ENCODE measurements at regions not wholly inside any gene's neighbourhood (a gene's known extent, or its start where the extent isn't known, plus 50 kb on each side); places are given as distances from the start of the nearest gene placed in this dataset.

DNA sequence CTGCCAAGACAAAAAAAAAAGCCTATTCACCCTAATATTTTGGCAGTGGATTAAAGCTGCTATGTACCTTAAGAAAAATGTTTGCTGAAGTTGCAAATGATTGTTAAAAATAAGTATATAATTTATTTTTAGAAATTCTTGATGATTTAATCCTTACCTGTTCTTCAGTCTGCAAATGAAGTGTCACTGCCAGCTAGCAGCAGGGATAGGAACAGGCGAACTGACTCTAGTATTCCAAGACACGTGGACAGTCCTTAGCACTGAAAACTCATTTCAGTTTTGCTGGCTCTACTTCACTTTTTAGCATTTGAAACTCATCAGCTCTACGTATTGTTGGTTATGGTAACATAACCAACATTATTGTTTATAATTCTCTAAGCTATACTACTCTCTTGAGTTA, 204.4 kb upstream of the ID4 start:
- H3K4me1 ChIP-seq (replicated peaks in 1 of 4; ENCODE audit: control insufficient read depth in 3 of 4, insufficient read depth in 4 of 4, low read length in 3 of 4) = no peaks in the 10 kb centered on the region
- POLR2A ChIA-PET (ENCODE audit: partially characterized antibody) = no interaction called here
- H3K27ac ChIP-seq (ENCODE audit: low read depth, low read length) = no peak overlapping the region
- H2BK15ac ChIP-seq (ENCODE audit: low read length) = no peak overlapping the region
- no peaks in the 10 kb centered on the region; the same call in 1 of the 2 replicates for H3K23me2 ChIP-seq (ENCODE audit: low read depth, low read length)
- H3K36me3 ChIP-seq (ENCODE audit: control insufficient read depth in 2 of 4, insufficient read depth in 4 of 4, low read length in 3 of 4) = no peaks in the 10 kb centered on the region
- H4K91ac ChIP-seq (replicated peaks; ENCODE audit: insufficient read length, low read length) = no peak overlapping the region
- no peak overlapping the region for H3K18ac ChIP-seq (ENCODE audit: extremely low read depth, low read length)
- no peak overlapping the region for H3K4ac ChIP-seq (replicated peaks; ENCODE audit: insufficient read length, low read depth, low read length)
- H3K9me3 ChIP-seq (ENCODE audit: insufficient read depth in 2 of 2, low read depth in 1 of 2, low read length in 1 of 2) = no peaks in the 10 kb centered on the region
- WGBS, 2 experiments (ENCODE audit: extremely low coverage in 1 of 2, insufficient coverage in 1 of 2, insufficient read length in 1 of 2, insufficient replicate concordance in 2 of 2, low coverage in 1 of 2, low lambda C conversion rate in 2 of 2, missing lambda C conversion rate in 1 of 2) = 92% methylated on average over 3 of the region's 3 CpGs; no CpG with 5 or more reads in 1 of the 2 experiments
- H3K79me1 ChIP-seq (ENCODE audit: low read depth, low read length) = no peaks in the 10 kb centered on the region
- DNase-seq (ENCODE audit: low read depth in 1 of 2, low spot score in 2 of 2) = no peak
- no peak overlapping the region for H2BK5ac ChIP-seq (ENCODE audit: low read depth, low read length)
- H2AFZ ChIP-seq (ENCODE audit: low read length) = no peak overlapping the region
- no peak overlapping the region for H2AK5ac ChIP-seq (ENCODE audit: low read depth, low read length)
- no peak overlapping the region for H3K4me2 ChIP-seq (ENCODE audit: insufficient read depth in 1 of 2, low read depth in 2 of 2, low read length in 2 of 2)
- no peak overlapping the region for H2BK12ac ChIP-seq (ENCODE audit: low read depth, low read length)
- TF ChIP-seq MAFK (IDR thresholded peaks at IDR 0.05; ENCODE audit: low read depth, low read length) = no peak
- no peak for TF ChIP-seq HDAC2 (IDR thresholded peaks at IDR 0.05; ENCODE audit: borderline replicate concordance in 1 of 2, low read depth in 2 of 2, low read length in 2 of 2)
- TF ChIP-seq SAP30 (IDR thresholded peaks at IDR 0.05; ENCODE audit: insufficient read depth, insufficient replicate concordance, low read length) = no peak
- TF ChIP-seq RAD21 (IDR thresholded peaks at IDR 0.05 in 1 of 2, conservative IDR thresholded peaks at IDR 0.05 in 1 of 2; ENCODE audit: low read depth in 2 of 2, low read length in 2 of 2) = no peak
- no peak for TF ChIP-seq HDAC6 (IDR thresholded peaks at IDR 0.05; ENCODE audit: low read depth, low read length)
- TF ChIP-seq SUZ12 (IDR thresholded peaks at IDR 0.05; ENCODE audit: low read length) = no peak
- no peak for TF ChIP-seq SIN3A (conservative IDR thresholded peaks at IDR 0.05 in 1 of 2, IDR thresholded peaks at IDR 0.05 in 1 of 2; ENCODE audit: low read depth in 1 of 2, low read length in 2 of 2)
- TF ChIP-seq, protein P1, sequence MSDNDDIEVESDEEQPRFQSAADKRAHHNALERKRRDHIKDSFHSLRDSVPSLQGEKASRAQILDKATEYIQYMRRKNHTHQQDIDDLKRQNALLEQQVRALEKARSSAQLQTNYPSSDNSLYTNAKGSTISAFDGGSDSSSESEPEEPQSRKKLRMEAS (IDR thresholded peaks at IDR 0.05) = no peak
- TF ChIP-seq TBP (IDR thresholded peaks at IDR 0.05; ENCODE audit: low read depth, low read length) = no peak
- no peak for TF ChIP-seq CEBPB (IDR thresholded peaks at IDR 0.05; ENCODE audit: low read depth, low read length)
- TF ChIP-seq CREB1 (IDR thresholded peaks at IDR 0.05) = no peak
- TF ChIP-seq RFX5 (IDR thresholded peaks at IDR 0.05; ENCODE audit: borderline replicate concordance, low read depth, low read length) = no peak
- H3K4me3 ChIP-seq (ENCODE audit: extremely low read depth in 1 of 4, insufficient read depth in 2 of 4, low read depth in 3 of 4, low read length in 4 of 4) = no peak overlapping the region
- H3K79me2 ChIP-seq (ENCODE audit: control insufficient read depth in 1 of 2, insufficient read depth in 2 of 2, low read length in 2 of 2) = no peaks in the 10 kb centered on the region
- H4K8ac ChIP-seq (ENCODE audit: extremely low read depth, insufficient read depth, low read length) = no peak overlapping the region
- H3K23ac ChIP-seq (ENCODE audit: insufficient read length) = no peak overlapping the region
- no peak for FAIRE-seq
- no peaks in the 10 kb centered on the region for H4K20me1 ChIP-seq (replicated peaks in 1 of 2; ENCODE audit: control insufficient read depth in 1 of 2, insufficient read depth in 2 of 2, low read length in 2 of 2)
- CTCF ChIA-PET (ENCODE audit: partially characterized antibody) = interaction anchor here (0.9 to 1.4 kb wide), 4 partner anchors 10 to 650 kb away, joined by 3 to 5 read pairs (median 4); no protein-coding TSS in a partner anchor
- H2BK20ac ChIP-seq (ENCODE audit: low read length) = no peak overlapping the region
- no peak overlapping the region for H4K5ac ChIP-seq (ENCODE audit: insufficient read length, low read depth, low read length)
- no peak overlapping the region for H2BK120ac ChIP-seq (replicated peaks; ENCODE audit: low read depth, low read length)
- H3K27me3 ChIP-seq (replicated peaks in 1 of 4; ENCODE audit: control insufficient read depth in 3 of 4, extremely low read depth in 1 of 4, insufficient read depth in 3 of 4, low read length in 3 of 4) = no peaks in the 10 kb centered on the region
- H3K9ac ChIP-seq (replicated peaks in 1 of 4; ENCODE audit: extremely low read depth in 1 of 4, low read depth in 3 of 4, low read length in 3 of 4) = no peak overlapping the region
- no peak overlapping the region for H3K14ac ChIP-seq (ENCODE audit: insufficient read length)
- H3K56ac ChIP-seq (replicated peaks; ENCODE audit: insufficient read length, low read depth, low read length) = no peak overlapping the region

Data from H1 (cell line).